PFSK-1 (cell line): ENCODE measurements at regions not wholly inside any gene's neighbourhood (a gene's known extent, or its start where the extent isn't known, plus 50 kb on each side); places are given as distances from the start of the nearest gene placed in this dataset.

ENCODE experiments used
- POLR2AphosphoS5 ChIP-seq: IDR thresholded peaks from 2 replicates; pipeline ENCODE4 v1.6.1; 2012; ENCODE audit warnings: low read depth, mild to moderate bottlenecking, control low read depth, low read length, moderate library complexity
- SIN3A ChIP-seq: IDR thresholded peaks from 2 replicates; pipeline ENCODE4 v1.6.1; 2012; ENCODE audit warnings: mild to moderate bottlenecking, low read length, moderate library complexity, borderline replicate concordance; ENCODE audit not compliant: insufficient read depth
- TAF1 ChIP-seq: IDR thresholded peaks from 2 replicates; pipeline ENCODE4 v1.6.1; 2012; ENCODE audit warnings: low read length, control low read depth, borderline replicate concordance; ENCODE audit not compliant: insufficient read depth

GRCh38 chr13:76189882-76190519 is 553.9 kb downstream of the LMO7 start:
- no peak for TF ChIP-seq TAF1
- no peak for TF ChIP-seq SIN3A
- TF ChIP-seq POLR2AphosphoS5 = no peak
